ENCODE measurements at regions not wholly inside any gene's neighbourhood (a gene's known extent, or its start where the extent isn't known, plus 50 kb on each side); places are given as distances from the start of the nearest gene placed in this dataset.

- Histone ChIP-seq H3K27me3 (no peaks in the 10 kb centered on the region), H3K36me3 (no peaks in the 10 kb centered on the region), H3K27ac (no peak overlapping the region), H3K4me1 (no peaks in the 10 kb centered on the region), H3K9me3 (peaks cover 0 to 3% (median 0%) of the 10 kb centered on the region in 4 donors), H3K4me3 (no peak overlapping the region)
- WGBS, 2 donors = 89 to 91% methylated on average over 3 of the region's 3 CpGs
- intact Hi-C loops (cut with DNase I) = no loop called here
- DNase-seq = no peak
- TF ChIP-seq, protein P1, sequence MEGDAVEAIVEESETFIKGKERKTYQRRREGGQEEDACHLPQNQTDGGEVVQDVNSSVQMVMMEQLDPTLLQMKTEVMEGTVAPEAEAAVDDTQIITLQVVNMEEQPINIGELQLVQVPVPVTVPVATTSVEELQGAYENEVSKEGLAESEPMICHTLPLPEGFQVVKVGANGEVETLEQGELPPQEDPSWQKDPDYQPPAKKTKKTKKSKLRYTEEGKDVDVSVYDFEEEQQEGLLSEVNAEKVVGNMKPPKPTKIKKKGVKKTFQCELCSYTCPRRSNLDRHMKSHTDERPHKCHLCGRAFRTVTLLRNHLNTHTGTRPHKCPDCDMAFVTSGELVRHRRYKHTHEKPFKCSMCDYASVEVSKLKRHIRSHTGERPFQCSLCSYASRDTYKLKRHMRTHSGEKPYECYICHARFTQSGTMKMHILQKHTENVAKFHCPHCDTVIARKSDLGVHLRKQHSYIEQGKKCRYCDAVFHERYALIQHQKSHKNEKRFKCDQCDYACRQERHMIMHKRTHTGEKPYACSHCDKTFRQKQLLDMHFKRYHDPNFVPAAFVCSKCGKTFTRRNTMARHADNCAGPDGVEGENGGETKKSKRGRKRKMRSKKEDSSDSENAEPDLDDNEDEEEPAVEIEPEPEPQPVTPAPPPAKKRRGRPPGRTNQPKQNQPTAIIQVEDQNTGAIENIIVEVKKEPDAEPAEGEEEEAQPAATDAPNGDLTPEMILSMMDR (IDR thresholded peaks at IDR 0.05) = no peak
- TF ChIP-seq POLR2A (IDR thresholded peaks at IDR 0.05) = no peak
- no peak for TF ChIP-seq EP300 (IDR thresholded peaks at IDR 0.05)
- no peak for TF ChIP-seq POLR2AphosphoS5 (IDR thresholded peaks at IDR 0.05)
Measured at GRCh38 chr3:135728007-135728721, 237.4 kb upstream of the PPP2R3A start.

- intact Hi-C loops (cut with DNase I) = no loop called here
- no peak for DNase-seq
- H3K27me3 ChIP-seq = no peaks in the 10 kb centered on the region
- no peaks in the 10 kb centered on the region for H3K36me3 ChIP-seq
- H3K9me3 ChIP-seq = peaks cover 0 to 5% (median under 1%) of the 10 kb centered on the region in 4 donors
- no peak for TF ChIP-seq POLR2A (IDR thresholded peaks at IDR 0.05)
- 72 to 87% methylated on average over 2 of the region's 2 CpGs for WGBS, 2 donors
- no peaks in the 10 kb centered on the region for H3K4me1 ChIP-seq
- H3K4me3 ChIP-seq = no peak overlapping the region
- H3K27ac ChIP-seq = no peak overlapping the region
Measured at GRCh38 chr3:135731546-135731945, 234.0 kb upstream of the PPP2R3A start.

- TF ChIP-seq, protein P1 (IDR thresholded peaks at IDR 0.05) = no peak
- TF ChIP-seq POLR2AphosphoS5 (IDR thresholded peaks at IDR 0.05) = no peak
- no peak for TF ChIP-seq EP300 (IDR thresholded peaks at IDR 0.05)
- no peak for TF ChIP-seq POLR2A (IDR thresholded peaks at IDR 0.05)
- Histone ChIP-seq H3K4me3 (no peak overlapping the region), H3K27ac (no peak overlapping the region), H3K9me3 (peaks cover 0 to 8% (median 3%) of the 10 kb centered on the region in 4 donors), H3K36me3 (no peaks in the 10 kb centered on the region), H3K4me1 (no peaks in the 10 kb centered on the region), H3K27me3 (no peaks in the 10 kb centered on the region)
- no peak for DNase-seq
- 46 to 56% methylated on average over 6 of the region's 6 CpGs for WGBS, 2 donors
- intact Hi-C loops (cut with DNase I) = no loop called here
Measured at GRCh38 chr3:135736740-135737139, 228.8 kb upstream of the PPP2R3A start.

DNA sequence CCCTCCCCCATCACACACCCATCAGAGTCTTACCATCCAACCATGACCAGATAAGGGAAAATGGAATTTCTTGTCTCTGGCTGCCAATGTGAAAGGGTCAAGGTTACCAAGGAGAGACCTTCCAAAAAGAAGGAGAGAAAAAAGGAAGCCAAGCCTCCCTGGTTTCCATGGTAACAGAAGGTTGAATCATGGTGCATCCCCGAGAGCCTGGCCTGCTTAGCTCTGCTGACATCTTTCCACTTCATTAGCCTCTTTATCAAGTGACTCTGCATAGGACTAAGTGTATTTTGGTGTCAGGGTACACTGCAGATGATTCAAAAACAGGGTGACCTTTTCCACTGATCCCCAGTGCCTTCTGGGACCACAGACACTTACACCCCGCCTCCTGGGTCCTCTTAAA is 225.7 kb upstream of the PPP2R3A start:
- Histone ChIP-seq H3K4me1 (no peaks in the 10 kb centered on the region), H3K27me3 (no peaks in the 10 kb centered on the region), H3K9me3 (peaks cover 0 to 8% (median 3%) of the 10 kb centered on the region in 4 donors), H3K36me3 (no peaks in the 10 kb centered on the region), H3K4me3 (no peak overlapping the region), H3K27ac (no peak overlapping the region)
- 63 to 77% methylated on average over 2 of the region's 2 CpGs for WGBS, 2 donors
- DNase-seq = no peak
- TF ChIP-seq POLR2A (IDR thresholded peaks at IDR 0.05) = no peak
- TF ChIP-seq POLR2AphosphoS5 (IDR thresholded peaks at IDR 0.05) = no peak
- no peak for TF ChIP-seq EP300 (IDR thresholded peaks at IDR 0.05)
- TF ChIP-seq, protein P1 (IDR thresholded peaks at IDR 0.05) = no peak
- intact Hi-C loops (cut with DNase I) = no loop called here

DNA sequence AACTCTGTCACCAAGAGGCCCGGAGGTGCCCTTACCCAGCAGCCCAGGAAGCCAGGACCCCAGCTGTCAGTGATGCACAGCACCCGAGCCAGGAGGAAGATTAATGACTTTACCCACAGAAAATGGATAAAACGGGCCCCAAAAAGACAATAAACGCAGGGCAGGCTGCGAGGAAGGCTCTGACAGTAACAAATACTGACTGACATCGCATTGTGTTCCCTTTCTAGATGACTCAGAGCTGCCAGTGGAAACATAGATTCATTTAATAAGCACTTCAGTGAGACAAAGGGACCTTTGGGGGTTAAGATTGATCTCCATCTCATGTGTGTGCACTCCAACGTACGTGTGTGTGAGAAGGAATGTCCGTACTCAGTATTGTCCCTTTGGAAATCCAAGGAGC is 225.3 kb upstream of the PPP2R3A start:
- no peak overlapping the region for H3K4me3 ChIP-seq
- 71 to 79% methylated on average over 9 of the region's 9 CpGs for WGBS, 2 donors
- no peak for DNase-seq
- intact Hi-C loops (cut with DNase I) = no loop called here
- TF ChIP-seq, protein P1 (IDR thresholded peaks at IDR 0.05) = no peak
- TF ChIP-seq POLR2AphosphoS5 (IDR thresholded peaks at IDR 0.05) (no peak), POLR2A (IDR thresholded peaks at IDR 0.05) (no peak), EP300 (IDR thresholded peaks at IDR 0.05) (no peak)
- H3K27me3 ChIP-seq = no peaks in the 10 kb centered on the region
- H3K36me3 ChIP-seq = no peaks in the 10 kb centered on the region
- H3K27ac ChIP-seq = no peak overlapping the region
- no peaks in the 10 kb centered on the region for H3K4me1 ChIP-seq
- H3K9me3 ChIP-seq = peaks cover 0 to 8% (median 3%) of the 10 kb centered on the region in 4 donors

All from sigmoid colon (tissue), 6 donors.